PC-3 (cell line): ENCODE measurements at regions not wholly inside any gene's neighbourhood (a gene's known extent, or its start where the extent isn't known, plus 50 kb on each side); places are given as distances from the start of the nearest gene placed in this dataset.

ENCODE experiments used
- ATAC-seq: fragments of 200-7000 bp; cut with Tn5 transposase; 2 replicates; pipeline ENCODE4 v1.9.1; 2020; ENCODE audit warnings: mild to moderate bottlenecking, moderate library complexity
- BruUV-seq: library from RNA; stranded (reverse); fragments of 400-500 nt; replicated peaks from 2 replicates; lab custom pipeline; 2021; lab: Mats Ljungman, UMichigan
- CTCF ChIA-PET: fragments of 300-600 bp; sonication (Branson Sonifier 250); formaldehyde crosslinking; loops from one replicate; lab custom pipeline; 2022; ENCODE audit warnings: antibody characterized with exemption; lab: Charles Lee
- POLR2A ChIA-PET: fragments of 300-600 bp; sonication (Branson Sonifier 250); formaldehyde crosslinking; loops from one replicate; lab custom pipeline; 2022; ENCODE audit warnings: antibody characterized with exemption; ENCODE audit not compliant: unreplicated experiment; lab: Charles Lee
- DNase-seq: peaks from one replicate; pipeline ENCODE4 v3.0.0-alpha.2; 2015
- H2AFZ ChIP-seq: fragments of 300-600 bp; sonication (generic); 2 replicates; pipeline ENCODE4 v1.6.0; 2016; ENCODE audit warnings: antibody characterized with exemption, low read length
- H3F3A ChIP-seq: fragments of 300-600 bp; sonication (generic); one replicate; pipeline ENCODE4 v1.6.0; 2017; ENCODE audit warnings: antibody characterized with exemption, low read length, control low read depth, mild to moderate bottlenecking; ENCODE audit not compliant: unreplicated experiment
- H3K27ac ChIP-seq: fragments of 300-600 bp; sonication (generic); 2 replicates; pipeline ENCODE4 v1.5.1; 2016; ENCODE audit warnings: mild to moderate bottlenecking, low read length
- H3K27me3 ChIP-seq: fragments of 300-600 bp; sonication (generic); 2 replicates; pipeline ENCODE4 v1.6.1; 2016; ENCODE audit warnings: low read length, mixed read lengths
- H3K36me3 ChIP-seq: fragments of 300-600 bp; sonication (generic); 2 replicates; pipeline ENCODE4 v1.6.1; 2016; ENCODE audit warnings: low read depth, mixed run types, low read length, mixed read lengths
- H3K4me1 ChIP-seq: fragments of 300-600 bp; sonication (generic); 2 replicates; pipeline ENCODE4 v1.5.1; 2016; ENCODE audit warnings: low read length; ENCODE audit not compliant: insufficient read depth
- H3K4me2 ChIP-seq: fragments of 300-600 bp; sonication (generic); 2 replicates; pipeline ENCODE4 v1.6.0; 2016; ENCODE audit warnings: low read length
- H3K4me3 ChIP-seq: fragments of 300-600 bp; sonication (generic); 2 replicates; pipeline ENCODE4 v1.5.1; 2016; ENCODE audit warnings: mild to moderate bottlenecking, low read length, mixed read lengths
- H3K79me2 ChIP-seq: fragments of 300-600 bp; sonication (generic); 2 replicates; pipeline ENCODE4 v1.6.1; 2017; ENCODE audit warnings: low read length, mixed read lengths
- H3K9ac ChIP-seq: fragments of 300-600 bp; sonication (generic); 2 replicates; pipeline ENCODE4 v1.6.0; 2016; ENCODE audit warnings: mild to moderate bottlenecking, low read length
- H3K9me2 ChIP-seq: fragments of 300-600 bp; sonication (generic); replicated peaks from 2 replicates; pipeline ENCODE4 v1.6.1; 2016; ENCODE audit warnings: mixed run types, low read length, mixed read lengths
- H3K9me3 ChIP-seq: fragments of 300-600 bp; sonication (generic); 2 replicates; pipeline ENCODE4 v1.6.1; 2016; ENCODE audit warnings: low read length, mixed read lengths
- H4K20me1 ChIP-seq: fragments of 300-600 bp; sonication (generic); 2 replicates; pipeline ENCODE4 v1.6.1; 2016; ENCODE audit warnings: low read length, mixed read lengths
- EZH2 ChIP-seq: fragments of 300-600 bp; sonication (generic); IDR thresholded peaks from one replicate; pipeline ENCODE4 v1.6.1; 2017; ENCODE audit warnings: antibody characterized with exemption, mild to moderate bottlenecking, low read length; ENCODE audit not compliant: unreplicated experiment
- EZH2phosphoT487 ChIP-seq: fragments of 300-600 bp; sonication (generic); IDR thresholded peaks from 2 replicates; pipeline ENCODE4 v1.6.1; 2018; ENCODE audit warnings: mild to moderate bottlenecking, antibody characterized with exemption, low read length, borderline replicate concordance
- intact Hi-C: fragments of 100-400 bp; cut with micrococcal nuclease; formaldehyde crosslinking; loops from 2 replicates; pipeline ENCODE4 v1.9.0; 2023
- TF ChIP-seq, protein P1 (sequence below): fragments of 300-600 bp; sonication (generic); conservative IDR thresholded peaks from 2 replicates; pipeline ENCODE4 v1.5.1; 2017; ENCODE audit warnings: antibody characterized with exemption, low read depth, mild to moderate bottlenecking, low read length

GRCh38 chrX:69024931-69025330, 140.3 kb downstream of the PJA1 start:
- H3K79me2 ChIP-seq: no peaks in the 10 kb centered on the region
- H3K27ac ChIP-seq: peak overlapping the region; percentile 98
- H3K4me3 ChIP-seq: no peak overlapping the region
- H3K27me3 ChIP-seq: no peaks in the 10 kb centered on the region
- no peaks in the 10 kb centered on the region for H4K20me1 ChIP-seq
- peak overlapping the region; percentile 24 for H3K4me2 ChIP-seq
- ATAC-seq (peak; percentile 42), DNase-seq (peak; percentile 81)
- H2AFZ ChIP-seq: no peak overlapping the region
- no peaks in the 10 kb centered on the region for H3K36me3 ChIP-seq
- no peaks in the 10 kb centered on the region for H3K9me3 ChIP-seq
- TF ChIP-seq EZH2 (no peak), EZH2phosphoT487 (no peak)
- TF ChIP-seq, protein P1, sequence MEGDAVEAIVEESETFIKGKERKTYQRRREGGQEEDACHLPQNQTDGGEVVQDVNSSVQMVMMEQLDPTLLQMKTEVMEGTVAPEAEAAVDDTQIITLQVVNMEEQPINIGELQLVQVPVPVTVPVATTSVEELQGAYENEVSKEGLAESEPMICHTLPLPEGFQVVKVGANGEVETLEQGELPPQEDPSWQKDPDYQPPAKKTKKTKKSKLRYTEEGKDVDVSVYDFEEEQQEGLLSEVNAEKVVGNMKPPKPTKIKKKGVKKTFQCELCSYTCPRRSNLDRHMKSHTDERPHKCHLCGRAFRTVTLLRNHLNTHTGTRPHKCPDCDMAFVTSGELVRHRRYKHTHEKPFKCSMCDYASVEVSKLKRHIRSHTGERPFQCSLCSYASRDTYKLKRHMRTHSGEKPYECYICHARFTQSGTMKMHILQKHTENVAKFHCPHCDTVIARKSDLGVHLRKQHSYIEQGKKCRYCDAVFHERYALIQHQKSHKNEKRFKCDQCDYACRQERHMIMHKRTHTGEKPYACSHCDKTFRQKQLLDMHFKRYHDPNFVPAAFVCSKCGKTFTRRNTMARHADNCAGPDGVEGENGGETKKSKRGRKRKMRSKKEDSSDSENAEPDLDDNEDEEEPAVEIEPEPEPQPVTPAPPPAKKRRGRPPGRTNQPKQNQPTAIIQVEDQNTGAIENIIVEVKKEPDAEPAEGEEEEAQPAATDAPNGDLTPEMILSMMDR: no peak
- peaks cover 8% of the 10 kb centered on the region for H3F3A ChIP-seq
- H3K4me1 ChIP-seq: peaks cover 45% of the 10 kb centered on the region
- POLR2A ChIA-PET: interaction anchor here (0.5 to 3.7 kb wide), 2 partner anchors 47 to 197 kb away, joined by 7 to 62 read pairs; partner anchors contain the start of gene EFNB1
- BruUV-seq: no TSS peak
- intact Hi-C loops: loop anchor here (1.0 to 5.0 kb wide), 3 partner anchors 26 to 178 kb away; no protein-coding TSS in a partner anchor
- H3K9ac ChIP-seq: peak overlapping the region; percentile 55
- CTCF ChIA-PET: interaction anchor here (2.0 kb wide), 1 partner anchor 197 kb away, joined by 18 read pairs; the partner anchor contains the start of gene EFNB1
- H3K9me2 ChIP-seq: no peaks in the 10 kb centered on the region

DNA sequence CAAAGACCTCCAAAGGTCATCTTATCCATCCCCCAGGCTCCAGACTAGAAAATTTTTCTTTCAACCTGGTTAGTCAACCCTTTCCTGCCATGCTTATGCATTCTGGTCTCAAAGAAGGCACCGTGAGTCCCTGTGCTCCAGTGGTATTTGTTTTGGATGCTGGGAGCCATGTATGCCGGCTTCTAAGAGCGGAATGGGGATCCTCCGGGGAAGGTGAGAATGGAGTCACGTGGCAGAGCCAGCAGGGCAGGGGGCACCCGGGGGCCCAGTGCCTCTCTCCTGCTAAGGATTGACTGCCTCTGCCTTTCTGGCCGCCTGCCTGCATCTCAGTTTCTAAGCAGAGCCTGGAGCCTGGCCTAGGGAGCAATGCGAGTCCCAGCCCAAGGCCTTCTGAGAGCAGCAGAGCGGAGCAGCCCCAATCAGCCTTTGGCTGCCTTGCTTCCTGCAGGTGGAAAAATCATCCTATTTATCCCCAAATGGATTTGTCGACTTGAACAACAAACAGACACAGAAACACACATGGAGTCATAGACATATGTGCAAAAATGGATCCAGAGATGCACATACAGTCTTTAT, 141.0 kb downstream of the PJA1 start:
- ATAC-seq: no peak
- H3K27me3 ChIP-seq: no peaks in the 10 kb centered on the region
- H3K36me3 ChIP-seq: no peaks in the 10 kb centered on the region
- TF ChIP-seq EZH2phosphoT487 (no peak), EZH2 (no peak)
- TF ChIP-seq, protein P1: no peak
- peak overlapping the region; percentile 98 for H3K27ac ChIP-seq
- H3K4me2 ChIP-seq: no peak overlapping the region
- no peaks in the 10 kb centered on the region for H3K9me2 ChIP-seq
- no peak for DNase-seq
- ChIA-PET CTCF (interaction anchor here (2.0 kb wide), 1 partner anchor 196 kb away, joined by 18 read pairs; the partner anchor contains the start of gene EFNB1), POLR2A (interaction anchor here (3.7 kb wide), 1 partner anchor 196 kb away, joined by 62 read pairs; the partner anchor contains the start of gene EFNB1)
- H3K4me3 ChIP-seq: no peak overlapping the region
- BruUV-seq: no TSS peak
- H3K79me2 ChIP-seq: no peaks in the 10 kb centered on the region
- peaks cover 8% of the 10 kb centered on the region for H3F3A ChIP-seq
- peak overlapping the region; percentile 55; the same call in 1 of the 2 replicates for H3K9ac ChIP-seq
- peaks cover 45% of the 10 kb centered on the region for H3K4me1 ChIP-seq
- intact Hi-C loops: no loop called here
- H2AFZ ChIP-seq: no peak overlapping the region
- no peaks in the 10 kb centered on the region for H4K20me1 ChIP-seq
- H3K9me3 ChIP-seq: no peaks in the 10 kb centered on the region

- no TSS peak for BruUV-seq
- Histone ChIP-seq H3K4me2 (no peak overlapping the region), H3K9me2 (no peaks in the 10 kb centered on the region), H3K27me3 (no peaks in the 10 kb centered on the region), H3K79me2 (no peaks in the 10 kb centered on the region), H3K4me3 (no peak overlapping the region), H2AFZ (no peak overlapping the region), H3K4me1 (peaks cover 30% of the 10 kb centered on the region), H4K20me1 (no peaks in the 10 kb centered on the region), H3K36me3 (no peaks in the 10 kb centered on the region), H3K9me3 (no peaks in the 10 kb centered on the region), H3K27ac (no peak overlapping the region), H3F3A (peaks cover 8% of the 10 kb centered on the region), H3K9ac (no peak overlapping the region)
- ATAC-seq (no peak), DNase-seq (no peak)
- intact Hi-C loops: no loop called here
- ChIA-PET POLR2A (no interaction called here), CTCF (no interaction called here)
- TF ChIP-seq EZH2phosphoT487: no peak
- no peak for TF ChIP-seq EZH2
- TF ChIP-seq, protein P1: no peak
These were observed 142.8 kb downstream of the PJA1 start for GRCh38 chrX:69022430-69022829.
